Activated naive CD4-positive, alpha-beta T cell treated with anti-CD3 and anti-CD28 coated beads, Interleukin-2, amount 50 U/mL, for 16 hours (primary cell): ENCODE measurements at regions not wholly inside any gene's neighbourhood (a gene's known extent, or its start where the extent isn't known, plus 50 kb on each side); places are given as distances from the start of the nearest gene placed in this dataset.
"Not testable (repeated sequence)": the region's sequence is repeated elsewhere in the genome, so short reads cannot be mapped to it uniquely, and the experiment has no call there.

ENCODE experiments used
- DNase-seq: peaks from one replicate; pipeline ENCODE4 v3.0.0-alpha.2; 2020

GRCh38 chr20:60172346-60172984 lies 214.2 kb downstream of the CDH26 start:
- DNase-seq, result no peak

- no peak for DNase-seq
These were observed 218.9 kb downstream of the CDH26 start for GRCh38 chr20:60177080-60177479.

GRCh38 chr20:60180986-60181385 lies 222.8 kb downstream of the CDH26 start:
- no peak for DNase-seq

GRCh38 chr20:60186412-60186811 lies 228.2 kb downstream of the CDH26 start:
- DNase-seq, result no peak

- no peak for DNase-seq
These were observed 229.5 kb downstream of the CDH26 start for GRCh38 chr20:60187683-60188082.

- no peak for DNase-seq
These were observed 232.8 kb downstream of the CDH26 start for GRCh38 chr20:60191014-60191413.

- DNase-seq, result no peak
These were observed 234.1 kb downstream of the CDH26 start for GRCh38 chr20:60192326-60192725.

GRCh38 chr20:60199132-60199531 lies 240.9 kb downstream of the CDH26 start:
- not testable (repeated sequence) for DNase-seq

- DNase-seq, result no peak
These were observed 241.6 kb downstream of the CDH26 start for GRCh38 chr20:60199866-60200265.

GRCh38 chr20:60200305-60200918 lies 242.2 kb downstream of the CDH26 start:
- no peak for DNase-seq

- no peak for DNase-seq
These were observed 243.1 kb downstream of the CDH26 start for GRCh38 chr20:60201198-60201835.

- no peak for DNase-seq
These were observed 243.8 kb downstream of the CDH26 start for GRCh38 chr20:60202046-60202445.

GRCh38 chr20:60203451-60203850 lies 245.2 kb downstream of the CDH26 start:
- no peak for DNase-seq

- no peak for DNase-seq
These were observed 246.4 kb downstream of the CDH26 start for GRCh38 chr20:60204601-60205000.

GRCh38 chr20:60206259-60206658 lies 248.0 kb downstream of the CDH26 start:
- DNase-seq, result no peak

- no peak for DNase-seq
These were observed 250.8 kb downstream of the CDH26 start for GRCh38 chr20:60209048-60209447.

- peak; percentile 48 for DNase-seq
These were observed 252.8 kb downstream of the CDH26 start for GRCh38 chr20:60210779-60211617.

GRCh38 chr20:60211618-60212463 lies 253.6 kb downstream of the CDH26 start:
- DNase-seq, result no peak

GRCh38 chr20:60212695-60213094 lies 254.5 kb downstream of the CDH26 start:
- DNase-seq, result no peak

- no peak for DNase-seq
These were observed 255.1 kb downstream of the CDH26 start for GRCh38 chr20:60213126-60213893.
